ENCODE measurements at regions not wholly inside any gene's neighbourhood (a gene's known extent, or its start where the extent isn't known, plus 50 kb on each side); places are given as distances from the start of the nearest gene placed in this dataset.
A peak's percentile ranks its signal among the peaks of the same experiment; 100 is the strongest.

DNA sequence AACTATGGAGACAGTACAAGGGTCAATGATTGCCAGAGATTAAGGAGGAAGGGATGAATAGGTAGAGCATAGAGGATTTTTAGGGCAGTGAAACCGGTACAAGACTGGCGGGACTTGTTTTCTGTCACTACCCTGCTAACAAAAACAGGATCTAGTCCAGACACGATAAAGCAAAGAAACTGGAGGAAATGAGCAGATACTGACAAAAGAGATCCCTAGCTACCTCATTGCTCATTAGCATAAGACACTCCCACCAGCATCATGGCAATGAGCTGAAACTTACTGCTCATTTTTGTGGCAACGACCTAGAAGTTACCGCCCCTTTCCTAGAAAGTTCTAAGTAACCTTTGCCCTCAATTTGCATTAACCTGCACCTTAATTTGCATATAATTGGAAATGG, 131.2 kb downstream of the ETAA1 start:
- Mint-ChIP-seq H3K9me3 (peaks cover 2% of the 10 kb centered on the region), H3K27ac (peak overlapping the region; percentile 39), H3K27me3 (no peaks in the 10 kb centered on the region), H3K4me1 (ENCODE audit: unreplicated experiment) (peaks cover 11% of the 10 kb centered on the region), H3K4me3 (peak overlapping the region; percentile 11), H3K36me3 (no peaks in the 10 kb centered on the region)
- TF ChIP-seq, protein P1, sequence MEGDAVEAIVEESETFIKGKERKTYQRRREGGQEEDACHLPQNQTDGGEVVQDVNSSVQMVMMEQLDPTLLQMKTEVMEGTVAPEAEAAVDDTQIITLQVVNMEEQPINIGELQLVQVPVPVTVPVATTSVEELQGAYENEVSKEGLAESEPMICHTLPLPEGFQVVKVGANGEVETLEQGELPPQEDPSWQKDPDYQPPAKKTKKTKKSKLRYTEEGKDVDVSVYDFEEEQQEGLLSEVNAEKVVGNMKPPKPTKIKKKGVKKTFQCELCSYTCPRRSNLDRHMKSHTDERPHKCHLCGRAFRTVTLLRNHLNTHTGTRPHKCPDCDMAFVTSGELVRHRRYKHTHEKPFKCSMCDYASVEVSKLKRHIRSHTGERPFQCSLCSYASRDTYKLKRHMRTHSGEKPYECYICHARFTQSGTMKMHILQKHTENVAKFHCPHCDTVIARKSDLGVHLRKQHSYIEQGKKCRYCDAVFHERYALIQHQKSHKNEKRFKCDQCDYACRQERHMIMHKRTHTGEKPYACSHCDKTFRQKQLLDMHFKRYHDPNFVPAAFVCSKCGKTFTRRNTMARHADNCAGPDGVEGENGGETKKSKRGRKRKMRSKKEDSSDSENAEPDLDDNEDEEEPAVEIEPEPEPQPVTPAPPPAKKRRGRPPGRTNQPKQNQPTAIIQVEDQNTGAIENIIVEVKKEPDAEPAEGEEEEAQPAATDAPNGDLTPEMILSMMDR (conservative IDR thresholded peaks at IDR 0.05): no peak
- no peak for DNase-seq (ENCODE audit: extremely low spot score, unreplicated experiment)

DNA sequence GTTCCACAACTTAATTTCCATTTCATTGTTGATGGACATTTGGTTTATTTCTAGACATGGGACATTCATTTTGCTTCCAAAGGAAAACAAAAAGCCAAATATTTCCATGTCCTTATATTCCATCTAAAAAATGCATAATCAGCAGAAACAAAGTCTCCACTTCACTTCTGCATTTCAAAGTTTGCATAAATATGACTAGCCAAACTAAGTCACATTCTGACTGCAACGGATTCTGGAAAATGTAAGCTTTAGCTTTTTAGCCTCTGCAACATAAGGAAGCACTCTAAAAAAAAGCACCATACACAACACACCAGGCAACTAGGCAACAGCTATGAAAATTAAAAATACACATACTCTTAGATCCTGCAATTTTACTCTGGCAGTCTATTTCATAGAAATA, 135.3 kb downstream of the ETAA1 start:
- Mint-ChIP-seq H3K9me3 (peaks cover 8% of the 10 kb centered on the region), H3K4me1 (ENCODE audit: unreplicated experiment) (no peaks in the 10 kb centered on the region), H3K27ac (no peak overlapping the region), H3K27me3 (no peaks in the 10 kb centered on the region), H3K4me3 (no peak overlapping the region), H3K36me3 (no peaks in the 10 kb centered on the region)
- DNase-seq (ENCODE audit: extremely low spot score, unreplicated experiment): no peak
- TF ChIP-seq, protein P1 (conservative IDR thresholded peaks at IDR 0.05): no peak

DNA sequence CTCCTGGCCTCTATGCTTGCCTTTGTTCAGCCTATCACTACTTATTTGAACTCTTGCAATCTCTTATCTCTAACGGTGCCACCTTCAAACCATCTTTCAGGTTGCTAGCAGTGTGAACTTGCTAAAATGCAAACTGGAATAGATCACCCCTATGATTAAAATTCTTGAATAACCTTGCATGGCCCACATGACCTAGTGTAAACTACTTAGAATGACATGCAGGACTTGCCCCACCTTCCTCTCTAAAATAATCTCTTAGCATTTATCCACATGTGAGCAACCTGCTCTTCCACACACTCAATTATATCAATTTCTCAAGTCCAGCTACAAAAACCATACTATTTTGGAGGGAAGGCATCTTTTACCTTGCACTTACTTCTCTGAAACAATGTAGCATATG, 137.6 kb downstream of the ETAA1 start:
- Mint-ChIP-seq H3K9me3 (peaks cover 12% of the 10 kb centered on the region), H3K27ac (no peak overlapping the region), H3K36me3 (no peaks in the 10 kb centered on the region), H3K27me3 (no peaks in the 10 kb centered on the region), H3K4me1 (ENCODE audit: unreplicated experiment) (no peaks in the 10 kb centered on the region), H3K4me3 (no peak overlapping the region)
- TF ChIP-seq, protein P1 (conservative IDR thresholded peaks at IDR 0.05): no peak
- DNase-seq (ENCODE audit: extremely low spot score, unreplicated experiment): no peak

DNA sequence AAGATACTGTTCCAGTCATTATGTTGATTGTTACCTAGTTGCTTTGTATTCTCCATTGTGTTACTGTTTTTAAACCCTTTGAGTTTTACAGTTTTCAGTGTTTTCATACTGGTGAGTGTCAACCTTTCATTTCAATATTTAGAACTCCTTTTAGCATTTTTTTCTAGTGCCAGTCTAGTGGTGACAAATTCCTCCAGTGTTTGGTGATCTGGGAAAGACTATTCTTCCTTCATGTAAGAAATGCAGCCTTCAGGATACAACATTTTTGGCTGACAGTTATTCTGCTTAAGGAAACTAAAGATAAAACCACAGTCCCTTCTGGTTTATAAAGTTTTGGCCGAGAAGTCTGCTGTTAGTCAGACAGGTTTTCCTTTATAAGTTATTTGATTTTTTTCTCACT, 143.8 kb downstream of the ETAA1 start:
- H3K27me3 Mint-ChIP-seq: peaks cover 5% of the 10 kb centered on the region
- peaks cover 11% of the 10 kb centered on the region for H3K36me3 Mint-ChIP-seq
- TF ChIP-seq, protein P1 (conservative IDR thresholded peaks at IDR 0.05): no peak
- H3K4me3 Mint-ChIP-seq: no peak overlapping the region
- no peaks in the 10 kb centered on the region for H3K4me1 Mint-ChIP-seq (ENCODE audit: unreplicated experiment)
- peaks cover 32% of the 10 kb centered on the region for H3K9me3 Mint-ChIP-seq
- no peak overlapping the region for H3K27ac Mint-ChIP-seq
- no peak for DNase-seq (ENCODE audit: extremely low spot score, unreplicated experiment)

DNA sequence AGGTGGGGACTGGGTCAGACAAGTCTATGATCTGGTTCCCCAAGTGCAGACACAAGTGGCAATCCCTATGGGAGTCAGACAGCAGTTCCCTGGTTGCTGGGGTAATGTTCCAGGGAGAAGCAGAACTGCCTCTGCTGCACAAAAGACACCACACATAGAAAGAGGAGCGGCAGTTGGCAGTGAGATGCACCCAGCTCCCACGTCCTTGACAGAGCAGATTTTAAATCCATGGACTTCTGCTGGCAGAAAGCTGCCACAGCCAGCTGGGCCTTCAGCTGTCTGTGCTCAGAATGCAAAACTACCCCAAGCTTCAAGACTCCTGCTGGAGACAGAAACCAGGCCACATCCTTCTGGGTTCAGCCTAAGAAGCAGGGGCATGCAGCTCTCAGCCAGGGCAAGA, 147.2 kb downstream of the ETAA1 start:
- DNase-seq (ENCODE audit: extremely low spot score, unreplicated experiment): no peak
- Mint-ChIP-seq H3K4me1 (ENCODE audit: unreplicated experiment) (peaks cover 17% of the 10 kb centered on the region), H3K9me3 (peaks cover 28% of the 10 kb centered on the region), H3K4me3 (no peak overlapping the region), H3K36me3 (peaks cover 17% of the 10 kb centered on the region), H3K27me3 (peaks cover 23% of the 10 kb centered on the region), H3K27ac (no peak overlapping the region)
- TF ChIP-seq, protein P1 (conservative IDR thresholded peaks at IDR 0.05): no peak

All from type B pancreatic cell (in vitro differentiated cells).